Stimulated activated CD4-positive, alpha-beta T cell treated with anti-CD3 and anti-CD28 coated beads, Interleukin-15, amount 100 ng/mL, for 24 hours (primary cell): ENCODE measurements at regions not wholly inside any gene's neighbourhood (a gene's known extent, or its start where the extent isn't known, plus 50 kb on each side); places are given as distances from the start of the nearest gene placed in this dataset.
"Not testable (repeated sequence)": the region's sequence is repeated elsewhere in the genome, so short reads cannot be mapped to it uniquely, and the experiment has no call there.

Experiments used
- DNase-seq: peaks from one replicate; pipeline ENCODE4 v3.0.0-alpha.2; 2020

- DNase-seq, result no peak
Measured at GRCh38 chr3:187856555-187856954, 111.3 kb upstream of the BCL6 start.

GRCh38 chr3:187858041-187858440, 112.8 kb upstream of the BCL6 start:
- DNase-seq, result no peak

GRCh38 chr3:187858711-187859110, 113.4 kb upstream of the BCL6 start:
- no peak for DNase-seq

- not testable (repeated sequence) for DNase-seq
Measured at GRCh38 chr3:187862701-187863277, 117.5 kb upstream of the BCL6 start.

- DNase-seq, result peak; percentile 47
Measured at GRCh38 chr3:187870360-187871203, 125.3 kb upstream of the BCL6 start.

- no peak for DNase-seq
Measured at GRCh38 chr3:187871204-187871591, 125.9 kb upstream of the BCL6 start.

GRCh38 chr3:187871848-187872247, 126.6 kb upstream of the BCL6 start:
- no peak for DNase-seq

GRCh38 chr3:187873843-187874242, 128.6 kb upstream of the BCL6 start:
- no peak for DNase-seq

- no peak for DNase-seq
Measured at GRCh38 chr3:187875863-187876262, 130.6 kb upstream of the BCL6 start.

GRCh38 chr3:187878772-187879518, 133.7 kb upstream of the BCL6 start:
- no peak for DNase-seq

- no peak for DNase-seq
Measured at GRCh38 chr3:187880441-187880840, 135.2 kb upstream of the BCL6 start.

- DNase-seq, result no peak
Measured at GRCh38 chr3:187880851-187881250, 135.6 kb upstream of the BCL6 start.

GRCh38 chr3:187888701-187889100, 143.4 kb upstream of the BCL6 start:
- no peak for DNase-seq

GRCh38 chr3:187889106-187889505, 143.8 kb upstream of the BCL6 start:
- DNase-seq, result no peak

- DNase-seq, result no peak
Measured at GRCh38 chr3:187889601-187890404, 144.5 kb upstream of the BCL6 start.

- DNase-seq, result not testable (repeated sequence)
Measured at GRCh38 chr3:187890405-187890752, 145.1 kb upstream of the BCL6 start.

- DNase-seq, result no peak
Measured at GRCh38 chr3:187896646-187897045, 151.4 kb upstream of the BCL6 start.

GRCh38 chr3:187899246-187899645, 154.0 kb upstream of the BCL6 start:
- no peak for DNase-seq

GRCh38 chr3:187900993-187901755, 155.9 kb upstream of the BCL6 start:
- DNase-seq, result no peak

GRCh38 chr3:187902041-187902471, 156.8 kb upstream of the BCL6 start:
- DNase-seq, result no peak

GRCh38 chr3:187902936-187903335, 157.7 kb upstream of the BCL6 start:
- DNase-seq, result no peak

GRCh38 chr3:187903697-187904096, 158.4 kb upstream of the BCL6 start:
- DNase-seq, result no peak
